Muscle of leg (tissue), 3 donors: ENCODE measurements at regions not wholly inside any gene's neighbourhood (a gene's known extent, or its start where the extent isn't known, plus 50 kb on each side); places are given as distances from the start of the nearest gene placed in this dataset.

Experiments
- DNase-seq: peaks from one replicate; pipeline ENCODE4 v3.0.0; 2013
- H3K27ac ChIP-seq: one replicate; pipeline ENCODE4 v1.5.1; 2013; ENCODE audit warnings: mild to moderate bottlenecking, low read length, control low read depth
- H3K27me3 ChIP-seq: one replicate; pipeline ENCODE4 v1.6.1; 2013; ENCODE audit warnings: low read length; ENCODE audit not compliant: control insufficient read depth, insufficient read depth
- H3K36me3 ChIP-seq: one replicate; pipeline ENCODE4 v1.6.1; 2013; ENCODE audit warnings: low read length; ENCODE audit not compliant: control insufficient read depth, insufficient read depth
- H3K4me1 ChIP-seq: one replicate; pipeline ENCODE4 v1.6.1; 2013; ENCODE audit warnings: low read length; ENCODE audit not compliant: control insufficient read depth, insufficient read depth
- H3K4me3 ChIP-seq: one replicate; pipeline ENCODE4 v1.5.1; 2013; ENCODE audit warnings: low read length, control low read depth
- H3K9me3 ChIP-seq: replicated peaks from 2 replicates; pipeline ENCODE4 v1.6.1; 2013; ENCODE audit warnings: low read depth, low read length; ENCODE audit not compliant: control insufficient read depth
- WGBS: methylation state at CpG from one replicate; pipeline ENCODE4 v1.1.5; 2013; ENCODE audit warnings: missing lambda C conversion rate; ENCODE audit not compliant: insufficient coverage; 5-methylcytosine and 5-hydroxymethylcytosine counted together

DNA sequence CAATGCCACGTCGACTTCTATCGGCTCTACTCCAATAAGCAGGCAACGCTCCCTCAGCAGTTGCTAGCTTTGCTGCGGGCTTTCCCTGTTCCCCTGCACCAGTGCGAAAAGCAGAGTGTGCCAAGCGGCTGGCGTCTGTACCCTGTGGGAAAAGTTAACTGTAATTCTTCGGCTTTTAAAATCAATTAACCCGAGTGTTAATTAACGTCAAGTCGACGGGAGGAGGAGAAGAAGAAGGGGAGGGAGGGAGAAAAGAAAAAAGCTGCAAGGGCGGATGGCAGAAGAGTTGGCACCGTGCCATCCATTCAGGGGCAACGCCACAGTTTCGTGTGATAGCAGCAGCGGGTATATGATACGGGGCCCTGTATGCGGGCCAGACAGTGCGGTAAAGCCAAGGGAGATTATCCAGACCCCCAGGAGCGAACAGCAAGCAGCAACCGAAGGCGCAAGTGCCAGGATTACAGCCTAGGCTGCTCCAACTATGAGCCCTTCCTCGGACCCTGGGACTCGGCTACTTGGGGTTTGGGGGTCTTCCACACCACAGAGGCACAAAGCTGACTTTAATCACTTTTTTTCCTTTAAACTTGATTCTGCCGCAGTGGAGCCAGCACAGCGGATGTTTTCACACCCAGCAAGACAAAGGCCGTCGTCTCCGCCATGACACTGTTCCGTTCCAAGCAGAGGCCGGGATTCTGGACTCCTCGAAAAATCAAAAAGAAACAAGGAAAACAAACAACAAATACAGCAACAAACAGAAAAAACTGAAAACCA lies 253.8 kb upstream of the PMFBP1 start:
- Histone ChIP-seq H3K36me3 (no peaks in the 10 kb centered on the region), H3K9me3 (no peaks in the 10 kb centered on the region), H3K27me3 (no peaks in the 10 kb centered on the region), H3K4me3 (no peak overlapping the region), H3K27ac (no peak overlapping the region), H3K4me1 (no peaks in the 10 kb centered on the region)
- 95% methylated on average over 29 of the region's 34 CpGs for WGBS
- DNase-seq = no peak

DNA sequence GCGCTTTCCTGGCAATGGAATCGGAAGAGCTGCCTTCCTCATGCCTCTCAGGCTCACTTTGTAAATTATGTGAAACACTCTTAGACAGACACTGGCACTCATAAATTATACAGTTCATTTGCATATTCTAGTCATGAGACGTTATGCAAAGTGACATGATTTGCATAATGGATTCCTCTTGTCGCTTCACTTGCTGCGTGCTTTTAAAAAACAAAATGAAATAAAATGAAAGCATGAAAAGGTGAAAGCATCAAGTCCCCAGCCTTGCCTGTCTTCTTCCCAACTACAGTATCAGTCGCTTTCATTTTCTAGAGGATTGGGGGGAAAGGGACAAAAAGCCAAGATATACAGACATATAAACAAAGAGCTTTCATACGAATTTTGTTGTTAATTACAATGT lies 252.8 kb upstream of the PMFBP1 start:
- no peak for DNase-seq
- Histone ChIP-seq H3K27me3 (no peaks in the 10 kb centered on the region), H3K4me3 (no peak overlapping the region), H3K36me3 (no peaks in the 10 kb centered on the region), H3K9me3 (no peaks in the 10 kb centered on the region), H3K27ac (no peak overlapping the region), H3K4me1 (no peaks in the 10 kb centered on the region)
- 92% methylated on average over 2 of the region's 7 CpGs for WGBS

DNA sequence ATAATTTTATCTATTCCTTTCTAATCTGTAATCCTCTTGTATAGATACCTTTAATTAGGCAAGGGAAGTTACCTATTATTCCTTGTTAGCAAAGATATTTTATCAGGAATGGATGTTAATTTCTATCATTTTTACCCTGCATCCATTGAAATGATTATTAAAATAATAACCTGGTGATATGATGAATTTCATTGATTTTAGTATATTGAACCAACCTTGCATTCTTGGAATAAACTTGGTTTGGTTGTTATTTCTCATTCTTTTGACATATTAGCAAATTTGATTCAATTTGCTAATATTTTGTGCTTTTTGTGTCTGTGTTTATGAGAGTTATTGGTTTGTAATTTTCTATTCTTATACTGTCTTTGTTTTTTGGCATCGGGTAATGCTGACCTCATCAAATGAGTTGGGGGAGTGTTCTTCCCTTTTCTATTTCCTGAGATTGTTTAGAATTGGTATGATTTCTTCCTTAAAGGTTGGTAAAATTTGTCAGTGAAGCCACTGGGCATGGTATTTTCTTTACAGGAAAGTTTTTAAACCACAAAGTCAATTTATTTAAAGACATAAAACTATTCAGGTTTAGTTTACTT lies 250.4 kb upstream of the PMFBP1 start:
- Histone ChIP-seq H3K27me3 (no peaks in the 10 kb centered on the region), H3K27ac (no peak overlapping the region), H3K4me3 (no peak overlapping the region), H3K9me3 (no peaks in the 10 kb centered on the region), H3K4me1 (no peaks in the 10 kb centered on the region), H3K36me3 (no peaks in the 10 kb centered on the region)
- no peak for DNase-seq
- WGBS = no CpG with 5 or more reads among the region's 1 CpG

DNA sequence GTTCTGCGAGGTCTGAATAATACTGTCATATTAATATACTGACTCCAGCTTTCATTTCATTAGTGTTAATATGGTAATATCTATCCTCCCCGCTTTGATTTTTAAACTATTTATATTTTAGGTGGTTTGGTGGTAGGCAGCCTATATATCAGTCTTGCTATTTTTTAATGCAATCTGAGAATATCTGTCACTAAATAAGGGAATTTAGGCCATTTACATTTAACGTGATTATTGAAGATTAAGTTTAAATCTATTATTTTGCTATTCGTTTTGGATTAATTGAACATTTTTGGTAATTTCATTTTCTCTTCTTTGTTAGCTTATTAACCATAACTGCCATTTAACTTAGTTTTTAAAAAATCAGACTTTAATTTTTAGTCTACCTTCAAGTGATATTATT lies 247.7 kb upstream of the PMFBP1 start:
- Histone ChIP-seq H3K27ac (no peak overlapping the region), H3K36me3 (no peaks in the 10 kb centered on the region), H3K4me3 (no peak overlapping the region), H3K9me3 (no peaks in the 10 kb centered on the region), H3K27me3 (no peaks in the 10 kb centered on the region), H3K4me1 (no peaks in the 10 kb centered on the region)
- no peak for DNase-seq
- WGBS = no CpG with 5 or more reads among the region's 4 CpGs

DNA sequence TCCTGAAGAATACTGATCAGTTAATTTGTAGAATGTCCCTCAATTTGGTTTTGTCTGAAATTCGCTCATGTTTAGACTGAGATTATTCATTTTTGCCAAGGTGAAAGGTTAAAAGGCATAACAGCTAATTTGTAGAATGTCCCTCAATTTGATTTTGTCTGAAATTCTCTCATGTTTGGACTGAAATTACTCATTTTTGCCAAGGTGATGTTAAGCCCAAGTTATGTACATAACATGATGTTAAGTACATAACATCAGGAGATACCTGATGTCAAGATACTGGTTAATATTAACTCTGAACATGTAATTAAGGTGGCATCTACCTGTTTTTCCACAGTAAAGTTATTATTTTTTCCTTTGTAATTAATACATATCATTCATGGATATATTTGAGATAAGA lies 243.4 kb upstream of the PMFBP1 start:
- no peaks in the 10 kb centered on the region for H3K36me3 ChIP-seq
- no peaks in the 10 kb centered on the region for H3K4me1 ChIP-seq
- H3K27me3 ChIP-seq = no peaks in the 10 kb centered on the region
- no peak for DNase-seq
- H3K4me3 ChIP-seq = no peak overlapping the region
- no peak overlapping the region for H3K27ac ChIP-seq
- no peaks in the 10 kb centered on the region for H3K9me3 ChIP-seq
- WGBS = no CpG with 5 or more reads among the region's 1 CpG

DNA sequence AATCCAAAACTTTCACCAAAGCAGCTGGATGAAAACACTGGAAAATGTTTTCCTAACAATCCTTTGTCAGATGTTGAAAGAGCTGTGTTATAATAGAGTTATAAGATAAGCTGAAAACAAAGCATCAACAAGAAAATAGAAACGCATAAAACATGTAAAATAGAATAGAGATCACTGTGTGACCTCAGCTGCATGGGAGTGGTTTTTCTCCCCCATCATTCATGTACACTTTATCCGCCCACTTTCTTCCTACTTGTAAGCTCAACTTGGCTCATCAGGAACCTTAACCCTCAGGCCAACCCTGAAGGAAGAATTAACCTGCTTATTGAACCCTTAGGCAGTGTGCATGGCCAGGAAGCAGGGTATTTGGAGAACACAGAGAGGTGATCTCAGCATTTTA lies 238.5 kb upstream of the PMFBP1 start:
- WGBS = no CpG with 5 or more reads among the region's 2 CpGs

DNA sequence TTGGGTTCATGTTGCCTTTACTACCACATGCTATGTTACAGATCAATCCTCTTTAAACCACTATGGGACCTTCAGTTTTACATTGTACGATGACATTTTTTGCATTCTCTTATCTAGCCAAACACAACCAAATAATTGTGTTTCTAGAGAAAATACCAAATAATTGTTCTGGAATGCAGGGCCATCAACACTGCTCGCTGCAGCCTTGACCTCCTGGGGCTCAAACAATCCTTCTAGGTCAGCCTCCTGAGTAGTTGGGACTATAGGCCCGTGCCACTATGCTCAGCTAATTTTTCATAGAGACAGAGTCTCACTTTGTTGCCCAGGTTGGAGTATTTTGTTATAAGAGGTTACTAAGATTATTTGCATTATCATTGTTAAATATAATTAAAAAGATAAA lies 237.5 kb upstream of the PMFBP1 start:
- H3K9me3 ChIP-seq = no peaks in the 10 kb centered on the region
- H3K4me1 ChIP-seq = no peaks in the 10 kb centered on the region
- H3K36me3 ChIP-seq = no peaks in the 10 kb centered on the region
- no peak for DNase-seq
- H3K4me3 ChIP-seq = no peak overlapping the region
- no CpG with 5 or more reads among the region's 3 CpGs for WGBS
- H3K27me3 ChIP-seq = no peaks in the 10 kb centered on the region
- no peak overlapping the region for H3K27ac ChIP-seq

More for the DNA sequence above, 238.5 kb upstream of the PMFBP1 start:
- Histone ChIP-seq H3K27ac (no peak overlapping the region), H3K4me3 (no peak overlapping the region), H3K27me3 (no peaks in the 10 kb centered on the region), H3K36me3 (no peaks in the 10 kb centered on the region), H3K9me3 (no peaks in the 10 kb centered on the region), H3K4me1 (no peaks in the 10 kb centered on the region)
- DNase-seq = no peak

DNA sequence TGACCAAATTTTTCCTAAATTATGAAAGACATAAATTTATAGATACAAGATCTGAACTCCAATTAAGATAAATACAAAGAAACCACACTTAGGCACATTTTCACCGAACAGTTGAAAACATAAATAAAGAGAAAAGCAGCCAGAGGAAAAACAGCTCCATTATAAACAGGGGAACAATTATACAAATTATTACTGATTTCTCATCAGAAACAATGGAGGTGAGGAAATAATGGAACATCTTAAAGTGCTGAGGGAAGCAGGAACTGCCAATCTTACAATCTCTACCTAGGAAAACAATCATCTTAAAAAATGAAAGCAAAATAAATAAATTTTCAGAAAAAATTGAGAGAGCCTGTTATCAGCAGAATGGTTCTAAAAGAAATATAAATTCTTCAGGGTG lies 234.4 kb upstream of the PMFBP1 start:
- H3K27ac ChIP-seq = no peak overlapping the region
- no peaks in the 10 kb centered on the region for H3K27me3 ChIP-seq
- WGBS = no CpG with 5 or more reads among the region's 1 CpG
- no peaks in the 10 kb centered on the region for H3K4me1 ChIP-seq
- H3K4me3 ChIP-seq = no peak overlapping the region
- no peaks in the 10 kb centered on the region for H3K9me3 ChIP-seq
- no peak for DNase-seq
- no peaks in the 10 kb centered on the region for H3K36me3 ChIP-seq

DNA sequence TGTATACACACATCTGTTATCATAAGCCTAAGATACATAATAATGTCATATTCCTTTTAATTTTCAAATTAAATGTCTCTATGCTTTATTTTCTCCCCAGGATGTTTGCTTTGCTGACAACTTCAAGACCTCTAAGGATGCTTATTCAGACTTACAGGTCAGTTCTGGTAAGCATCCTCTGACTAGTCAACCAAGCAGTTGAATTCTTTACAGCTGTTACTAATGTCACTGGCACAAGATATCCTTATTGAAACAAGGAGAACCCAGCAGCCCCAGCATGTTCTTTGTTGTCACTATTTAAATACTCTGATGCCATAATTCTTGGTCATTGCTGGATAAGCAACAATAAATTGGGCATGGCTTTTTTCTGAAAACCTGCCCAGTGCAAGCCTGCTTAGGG lies 232.3 kb upstream of the PMFBP1 start:
- Histone ChIP-seq H3K27ac (no peak overlapping the region), H3K4me3 (no peak overlapping the region), H3K27me3 (no peaks in the 10 kb centered on the region), H3K9me3 (no peaks in the 10 kb centered on the region), H3K4me1 (no peaks in the 10 kb centered on the region), H3K36me3 (no peaks in the 10 kb centered on the region)
- no peak for DNase-seq

DNA sequence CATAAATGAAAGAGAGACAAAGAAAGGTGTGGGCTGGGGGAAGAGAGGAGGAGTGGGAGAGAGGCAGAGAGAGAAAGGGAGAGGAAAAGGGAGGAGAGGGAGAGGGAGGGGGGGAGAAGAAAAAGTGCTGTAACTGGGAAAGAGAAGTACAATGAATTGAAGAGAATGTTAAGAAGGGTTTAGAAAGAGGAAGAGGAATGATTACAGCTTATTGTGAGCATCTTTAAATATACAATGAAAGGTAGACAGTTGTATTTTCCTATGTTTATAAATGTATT lies 229.1 kb upstream of the PMFBP1 start:
- Histone ChIP-seq H3K27me3 (no peaks in the 10 kb centered on the region), H3K27ac (no peak overlapping the region), H3K4me1 (no peaks in the 10 kb centered on the region), H3K9me3 (no peaks in the 10 kb centered on the region), H3K4me3 (no peak overlapping the region), H3K36me3 (no peaks in the 10 kb centered on the region)
- DNase-seq = no peak
